Astrocyte (in vitro differentiated cells and primary cell): ENCODE measurements at regions not wholly inside any gene's neighbourhood (a gene's known extent, or its start where the extent isn't known, plus 50 kb on each side); places are given as distances from the start of the nearest gene placed in this dataset.

Experiments used
- DNase-seq: peaks from one replicate; pipeline ENCODE4 v3.0.0-alpha.2; 2010; ENCODE audit warnings: low read depth
- FAIRE-seq: peaks from 2 replicates; lab custom pipeline; 2011; peaks lifted over from hg19 to GRCh38; lab: Jason Lieb, UNC
- H2AFZ ChIP-seq: 2 replicates; pipeline ENCODE4 v1.6.0; 2012; ENCODE audit warnings: low read depth, low read length, inconsistent platforms
- H3K27ac ChIP-seq: 2 replicates; pipeline ENCODE4 v1.5.1; 2011; ENCODE audit warnings: low read depth, low read length, inconsistent platforms
- H3K27me3 ChIP-seq: 2 replicates; pipeline ENCODE4 v1.6.0; 2011; ENCODE audit warnings: low read length, inconsistent platforms; ENCODE audit not compliant: insufficient read depth
- H3K36me3 ChIP-seq: 2 replicates; pipeline ENCODE4 v1.5.1; 2011; ENCODE audit warnings: low read length, inconsistent platforms; ENCODE audit not compliant: insufficient read depth
- H3K4me1 ChIP-seq: 2 replicates; pipeline ENCODE4 v1.5.1; 2011; ENCODE audit warnings: low read length, inconsistent platforms; ENCODE audit not compliant: insufficient read depth
- H3K4me2 ChIP-seq: 2 replicates; pipeline ENCODE4 v1.6.0; 2012; ENCODE audit warnings: low read length, inconsistent platforms
- H3K4me3 ChIP-seq: 2 replicates; pipeline ENCODE4 v1.5.1; 2011; ENCODE audit warnings: low read depth, mild to moderate bottlenecking, low read length, inconsistent platforms; ENCODE audit not compliant: insufficient read depth
- H3K79me2 ChIP-seq: 2 replicates; pipeline ENCODE4 v1.6.0; 2012; ENCODE audit warnings: mild to moderate bottlenecking, low read length, inconsistent platforms; ENCODE audit not compliant: insufficient read depth
- H3K9ac ChIP-seq: 2 replicates; pipeline ENCODE4 v1.6.0; 2012; ENCODE audit warnings: mild to moderate bottlenecking, low read length, inconsistent platforms
- H3K9me3 ChIP-seq: 2 replicates; pipeline ENCODE4 v1.5.1; 2012; ENCODE audit warnings: low read depth, mild to moderate bottlenecking, low read length, inconsistent platforms; ENCODE audit not compliant: insufficient read depth
- H4K20me1 ChIP-seq: 2 replicates; pipeline ENCODE4 v1.6.0; 2012; ENCODE audit warnings: low read length, inconsistent platforms; ENCODE audit not compliant: insufficient read depth
- H3K27ac Mint-ChIP-seq: one replicate; pipeline ENCODE4 v1.8.0; 2021; ENCODE audit warnings: mild to moderate bottlenecking, mixed read lengths; ENCODE audit not compliant: unreplicated experiment
- H3K27me3 Mint-ChIP-seq: one replicate; pipeline ENCODE4 v1.8.0; 2021; ENCODE audit warnings: low read depth, mixed read lengths; ENCODE audit not compliant: unreplicated experiment
- H3K36me3 Mint-ChIP-seq: one replicate; pipeline ENCODE4 v1.8.0; 2021; ENCODE audit warnings: low read depth, mixed read lengths; ENCODE audit not compliant: unreplicated experiment
- H3K4me1 Mint-ChIP-seq: one replicate; pipeline ENCODE4 v1.8.0; 2021; ENCODE audit warnings: low read depth, mixed read lengths; ENCODE audit not compliant: unreplicated experiment
- H3K4me3 Mint-ChIP-seq: one replicate; pipeline ENCODE4 v1.8.0; 2021; ENCODE audit warnings: mild to moderate bottlenecking, moderate library complexity, mixed read lengths; ENCODE audit not compliant: unreplicated experiment
- H3K9me3 Mint-ChIP-seq: one replicate; pipeline ENCODE4 v1.8.0; 2021; ENCODE audit warnings: mild to moderate bottlenecking, mixed read lengths; ENCODE audit not compliant: unreplicated experiment
- CTCF ChIP-seq: IDR thresholded peaks from 2 replicates; pipeline ENCODE4 v1.5.1; 2011; ENCODE audit warnings: low read depth, mild to moderate bottlenecking, inconsistent platforms, low read length, moderate library complexity; ENCODE audit not compliant: insufficient read depth
- EZH2 ChIP-seq: IDR thresholded peaks from 2 replicates; pipeline ENCODE4 v1.6.1; 2012; ENCODE audit warnings: mild to moderate bottlenecking, low read length, inconsistent platforms; ENCODE audit not compliant: insufficient read depth

- no peak overlapping the region for H3K27ac Mint-ChIP-seq
- TF ChIP-seq EZH2: no peak
- TF ChIP-seq CTCF: peak; percentile 31
- no peaks in the 10 kb centered on the region for H3K9me3 ChIP-seq
- FAIRE-seq: no peak
- no peaks in the 10 kb centered on the region for H3K36me3 Mint-ChIP-seq
- H2AFZ ChIP-seq: no peak overlapping the region
- no peaks in the 10 kb centered on the region for H3K27me3 Mint-ChIP-seq
- no peaks in the 10 kb centered on the region for H3K9me3 Mint-ChIP-seq
- no peak overlapping the region for H3K4me3 Mint-ChIP-seq
- H3K4me2 ChIP-seq: no peak overlapping the region
- H3K27ac ChIP-seq: no peak overlapping the region
- H3K27me3 ChIP-seq: no peaks in the 10 kb centered on the region
- peak; percentile 22 for DNase-seq
- H3K36me3 ChIP-seq: no peaks in the 10 kb centered on the region
- no peak overlapping the region for H3K4me3 ChIP-seq
- H3K79me2 ChIP-seq: no peaks in the 10 kb centered on the region
- peaks cover 1% of the 10 kb centered on the region for H3K4me1 Mint-ChIP-seq
- H3K4me1 ChIP-seq: no peaks in the 10 kb centered on the region
- no peak overlapping the region for H3K9ac ChIP-seq
- H4K20me1 ChIP-seq: no peaks in the 10 kb centered on the region
These were observed 109.6 kb upstream of the GOT2 start for GRCh38 chr16:58843675-58844074.

GRCh38 chr16:58842746-58843145 lies 108.6 kb upstream of the GOT2 start:
- Histone ChIP-seq H3K27me3 (no peaks in the 10 kb centered on the region), H3K4me3 (no peak overlapping the region), H3K9me3 (no peaks in the 10 kb centered on the region), H3K36me3 (no peaks in the 10 kb centered on the region), H3K4me2 (no peak overlapping the region), H3K79me2 (no peaks in the 10 kb centered on the region), H3K27ac (no peak overlapping the region), H3K9ac (no peak overlapping the region), H2AFZ (no peak overlapping the region), H4K20me1 (no peaks in the 10 kb centered on the region), H3K4me1 (no peaks in the 10 kb centered on the region)
- FAIRE-seq: no peak
- no peak overlapping the region for H3K27ac Mint-ChIP-seq
- H3K4me3 Mint-ChIP-seq: no peak overlapping the region
- H3K9me3 Mint-ChIP-seq: no peaks in the 10 kb centered on the region
- no peaks in the 10 kb centered on the region for H3K27me3 Mint-ChIP-seq
- no peaks in the 10 kb centered on the region for H3K4me1 Mint-ChIP-seq
- DNase-seq: no peak
- TF ChIP-seq CTCF (no peak), EZH2 (no peak)
- H3K36me3 Mint-ChIP-seq: no peaks in the 10 kb centered on the region

- DNase-seq (no peak), FAIRE-seq (no peak)
- Histone ChIP-seq H3K9me3 (no peaks in the 10 kb centered on the region), H2AFZ (no peak overlapping the region), H3K4me2 (no peak overlapping the region), H3K4me1 (no peaks in the 10 kb centered on the region), H4K20me1 (no peaks in the 10 kb centered on the region), H3K9ac (no peak overlapping the region), H3K36me3 (no peaks in the 10 kb centered on the region), H3K4me3 (no peak overlapping the region), H3K27ac (no peak overlapping the region), H3K79me2 (no peaks in the 10 kb centered on the region), H3K27me3 (no peaks in the 10 kb centered on the region)
- TF ChIP-seq CTCF (no peak), EZH2 (no peak)
- no peaks in the 10 kb centered on the region for H3K4me1 Mint-ChIP-seq
- no peaks in the 10 kb centered on the region for H3K36me3 Mint-ChIP-seq
- H3K4me3 Mint-ChIP-seq: no peak overlapping the region
- H3K27ac Mint-ChIP-seq: no peak overlapping the region
- no peaks in the 10 kb centered on the region for H3K27me3 Mint-ChIP-seq
- no peaks in the 10 kb centered on the region for H3K9me3 Mint-ChIP-seq
These were observed 108.0 kb upstream of the GOT2 start for GRCh38 chr16:58842156-58842555.
